SK-N-SH treated with all-trans-retinoic acid at 6 μM for 48 hours (cell line): ENCODE measurements at regions not wholly inside any gene's neighbourhood (a gene's known extent, or its start where the extent isn't known, plus 50 kb on each side); places are given as distances from the start of the nearest gene placed in this dataset.
"Not testable (repeated sequence)": the region's sequence is repeated elsewhere in the genome, so short reads cannot be mapped to it uniquely, and the experiment has no call there.

Experiments used
- BACH2 ChIP-seq: fragments of 250-450 bp; sonication (Bioruptor Pico); IDR thresholded peaks from 2 replicates; pipeline ENCODE4 v1.9.0; 2021; ENCODE audit warnings: mild to moderate bottlenecking, borderline replicate concordance
- PATZ1 ChIP-seq: fragments of 250-450 bp; sonication (Bioruptor Pico); IDR thresholded peaks from 2 replicates; pipeline ENCODE4 v1.8.0; 2020; ENCODE audit warnings: mild to moderate bottlenecking, moderate library complexity, borderline replicate concordance
- RARB ChIP-seq: fragments of 250-450 bp; sonication (Bioruptor Pico); IDR thresholded peaks from 2 replicates; pipeline ENCODE4 v1.8.0; 2021; ENCODE audit warnings: mild to moderate bottlenecking, moderate library complexity
- TSHZ2 ChIP-seq: fragments of 250-450 bp; sonication (Bioruptor Pico); IDR thresholded peaks from 2 replicates; pipeline ENCODE4 v1.5.0; 2020; ENCODE audit warnings: mild to moderate bottlenecking, moderate library complexity
- ZFP3 ChIP-seq: fragments of 250-450 bp; sonication (Bioruptor Pico); IDR thresholded peaks from 2 replicates; pipeline ENCODE4 v1.5.0; 2020; ENCODE audit warnings: mild to moderate bottlenecking, moderate library complexity

GRCh38 chr1:223952801-223953200 is 107.1 kb upstream of the TP53BP2 start:
- not testable (repeated sequence) for TF ChIP-seq PATZ1 (CRISPR knock-in tag); RARB (CRISPR knock-in tag); BACH2 (CRISPR knock-in tag); ZFP3; TSHZ2 (CRISPR knock-in tag)
